Testis (tissue), 2 donors: ENCODE measurements at regions not wholly inside any gene's neighbourhood (a gene's known extent, or its start where the extent isn't known, plus 50 kb on each side); places are given as distances from the start of the nearest gene placed in this dataset.

ENCODE experiments used
- POLR2A ChIP-seq: fragments of 450-650 bp; IDR thresholded peaks from one replicate; pipeline ENCODE4 v1.6.1; 2017; ENCODE audit warnings: antibody characterized with exemption, mild to moderate bottlenecking, moderate library complexity
- TF ChIP-seq, protein P1 (sequence below), 3 experiments: fragments of 450-650 bp in 2 of 3; fragments of 200-600 bp in 1 of 3; sonication (generic) in 1 of 3; IDR thresholded peaks; one replicate each; pipeline ENCODE4 v1.5.1; 2016 to 2019; ENCODE audit warnings: antibody characterized with exemption in 3 of 3, mild to moderate bottlenecking in 2 of 3, moderate library complexity in 1 of 3

DNA sequence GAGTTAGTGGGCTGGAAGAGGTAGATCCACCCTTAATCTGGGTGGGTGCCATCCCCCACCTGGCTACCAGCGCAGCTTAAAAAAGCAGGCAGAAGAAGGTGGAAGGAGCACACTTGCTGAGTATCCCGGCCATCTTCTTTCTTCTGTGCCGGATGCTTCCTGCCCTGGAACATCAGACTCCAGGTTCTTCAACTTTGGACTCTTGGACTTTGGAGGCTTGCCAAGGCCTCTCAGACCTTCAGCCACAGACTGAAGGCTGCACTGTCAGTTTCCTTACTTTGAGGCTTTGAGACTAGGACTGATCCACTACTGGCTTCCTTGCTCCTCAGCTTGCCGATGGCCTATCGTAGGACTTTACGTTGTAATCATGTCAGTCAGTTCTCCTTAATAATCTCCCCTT, 127.6 kb upstream of the GPC6 start:
- TF ChIP-seq, protein P1, sequence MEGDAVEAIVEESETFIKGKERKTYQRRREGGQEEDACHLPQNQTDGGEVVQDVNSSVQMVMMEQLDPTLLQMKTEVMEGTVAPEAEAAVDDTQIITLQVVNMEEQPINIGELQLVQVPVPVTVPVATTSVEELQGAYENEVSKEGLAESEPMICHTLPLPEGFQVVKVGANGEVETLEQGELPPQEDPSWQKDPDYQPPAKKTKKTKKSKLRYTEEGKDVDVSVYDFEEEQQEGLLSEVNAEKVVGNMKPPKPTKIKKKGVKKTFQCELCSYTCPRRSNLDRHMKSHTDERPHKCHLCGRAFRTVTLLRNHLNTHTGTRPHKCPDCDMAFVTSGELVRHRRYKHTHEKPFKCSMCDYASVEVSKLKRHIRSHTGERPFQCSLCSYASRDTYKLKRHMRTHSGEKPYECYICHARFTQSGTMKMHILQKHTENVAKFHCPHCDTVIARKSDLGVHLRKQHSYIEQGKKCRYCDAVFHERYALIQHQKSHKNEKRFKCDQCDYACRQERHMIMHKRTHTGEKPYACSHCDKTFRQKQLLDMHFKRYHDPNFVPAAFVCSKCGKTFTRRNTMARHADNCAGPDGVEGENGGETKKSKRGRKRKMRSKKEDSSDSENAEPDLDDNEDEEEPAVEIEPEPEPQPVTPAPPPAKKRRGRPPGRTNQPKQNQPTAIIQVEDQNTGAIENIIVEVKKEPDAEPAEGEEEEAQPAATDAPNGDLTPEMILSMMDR (IDR thresholded peaks at IDR 0.05) = no peak
- TF ChIP-seq POLR2A = no peak
